HG03095 (cell line): ENCODE measurements at regions not wholly inside any gene's neighbourhood (a gene's known extent, or its start where the extent isn't known, plus 50 kb on each side); places are given as distances from the start of the nearest gene placed in this dataset.
"Not testable (repeated sequence)": the region's sequence is repeated elsewhere in the genome, so short reads cannot be mapped to it uniquely, and the experiment has no call there.

ENCODE experiments used
- ATAC-seq: cut with Tn5 transposase; IDR thresholded peaks from one replicate; pipeline ENCODE4 v1.9.1; 2021; ENCODE audit warnings: moderate library complexity; ENCODE audit not compliant: unreplicated experiment

DNA sequence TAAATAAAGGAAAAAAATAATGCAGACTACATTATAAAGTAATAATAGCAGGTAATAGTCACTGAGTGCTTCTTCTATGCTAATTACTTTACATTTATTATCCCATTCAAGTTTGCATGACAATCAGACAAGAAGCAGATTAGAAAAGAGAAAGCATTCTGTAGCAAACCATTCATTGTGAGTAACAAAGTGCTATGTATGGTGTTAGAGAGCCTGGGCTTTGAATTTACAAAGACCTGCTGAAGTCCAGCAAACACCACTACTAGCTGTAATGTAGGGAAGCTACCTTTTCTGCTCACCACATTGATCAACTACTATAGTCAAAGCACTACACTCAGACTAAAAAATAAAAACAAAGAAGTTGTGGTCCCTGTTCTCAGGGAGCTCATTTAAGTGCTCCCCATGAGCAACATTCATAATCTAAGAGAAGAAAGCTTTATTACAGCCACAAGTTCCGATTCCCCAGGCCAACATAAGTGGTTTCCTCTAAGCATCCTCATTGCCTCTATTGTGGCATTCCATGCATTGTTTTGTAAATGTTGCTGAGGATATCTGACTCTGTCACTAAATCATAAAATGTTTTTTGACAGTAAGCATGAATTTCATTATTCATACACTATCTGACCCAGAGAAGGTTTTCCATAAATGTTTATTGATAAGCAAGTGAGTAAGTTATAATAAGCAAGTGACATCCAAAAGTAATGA is 108.5 kb downstream of the FOXD4L6 start:
- ATAC-seq, result not testable (repeated sequence)

DNA sequence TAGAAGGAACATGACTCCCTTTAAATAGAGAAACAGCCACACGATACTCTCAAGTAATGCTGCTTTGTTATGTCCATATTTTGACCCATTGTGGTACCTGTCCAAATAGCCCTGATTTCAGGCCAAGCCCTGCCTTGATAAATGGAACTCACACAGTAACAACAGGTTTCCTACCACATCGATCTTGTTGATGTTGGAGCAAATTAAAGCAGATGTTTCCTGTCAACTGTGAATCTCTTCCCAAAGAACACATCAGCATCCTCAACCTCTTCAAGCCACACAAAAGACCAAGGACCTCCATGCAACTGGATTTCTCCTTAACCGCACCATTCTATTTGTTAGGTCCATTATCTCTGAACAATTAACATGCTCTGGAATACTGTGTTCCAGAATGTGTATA is 109.5 kb downstream of the FOXD4L6 start:
- not testable (repeated sequence) for ATAC-seq

DNA sequence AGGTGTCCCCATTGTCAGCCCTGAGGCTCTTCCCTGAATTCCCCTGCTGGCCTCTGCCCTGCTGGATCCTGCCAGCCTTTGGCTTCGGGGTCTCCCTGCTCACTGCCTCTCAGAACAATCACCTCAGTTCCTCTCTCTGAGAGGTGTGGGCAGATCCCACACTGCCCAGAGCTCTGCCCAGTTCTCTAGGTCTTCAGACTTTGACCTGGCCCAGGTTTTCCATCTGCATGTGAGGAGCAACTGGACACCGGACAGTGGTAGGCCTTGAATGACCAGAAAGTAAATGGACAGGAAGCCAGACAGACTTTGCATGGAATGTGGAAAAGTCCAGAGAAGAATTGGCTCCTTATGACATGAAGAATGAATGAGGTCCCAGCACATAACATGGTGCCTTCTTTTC is 111.8 kb downstream of the FOXD4L6 start:
- ATAC-seq, result not testable (repeated sequence)

DNA sequence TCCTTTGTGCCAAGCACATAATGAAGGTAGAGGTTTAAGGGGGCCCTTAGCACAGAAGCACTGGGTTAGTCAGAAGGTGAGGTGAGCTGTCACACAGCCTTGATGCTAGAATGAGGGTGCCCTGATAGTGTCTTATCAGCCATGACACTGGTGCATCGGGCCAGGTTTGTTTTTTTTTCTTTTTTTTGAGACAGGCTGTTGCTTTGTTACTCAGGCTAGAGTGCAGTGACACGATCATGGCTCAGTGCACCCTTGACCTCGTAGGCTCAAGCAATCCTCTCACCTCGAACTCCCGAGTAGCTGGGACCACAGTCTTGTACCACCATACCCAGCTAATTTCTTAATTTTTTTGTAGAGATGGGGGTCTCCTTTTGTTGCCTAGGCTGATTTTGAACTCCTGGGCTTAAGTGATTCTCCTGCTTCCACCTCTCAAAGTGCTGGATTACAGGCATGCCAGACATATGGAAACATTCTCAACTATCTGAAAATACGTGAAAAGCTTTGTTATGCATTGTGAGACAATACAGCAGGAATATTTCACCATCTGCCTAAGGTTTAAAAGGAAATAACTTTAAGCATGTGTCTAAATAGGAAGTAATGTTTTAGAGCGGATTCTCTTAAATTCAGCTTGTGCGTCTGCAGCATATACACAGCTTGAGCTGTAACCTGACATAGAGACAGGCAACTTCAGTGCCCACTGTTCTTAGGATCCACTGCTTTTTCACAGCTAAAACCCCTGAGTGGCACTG is 128.4 kb downstream of the FOXD4L6 start:
- not testable (repeated sequence) for ATAC-seq

DNA sequence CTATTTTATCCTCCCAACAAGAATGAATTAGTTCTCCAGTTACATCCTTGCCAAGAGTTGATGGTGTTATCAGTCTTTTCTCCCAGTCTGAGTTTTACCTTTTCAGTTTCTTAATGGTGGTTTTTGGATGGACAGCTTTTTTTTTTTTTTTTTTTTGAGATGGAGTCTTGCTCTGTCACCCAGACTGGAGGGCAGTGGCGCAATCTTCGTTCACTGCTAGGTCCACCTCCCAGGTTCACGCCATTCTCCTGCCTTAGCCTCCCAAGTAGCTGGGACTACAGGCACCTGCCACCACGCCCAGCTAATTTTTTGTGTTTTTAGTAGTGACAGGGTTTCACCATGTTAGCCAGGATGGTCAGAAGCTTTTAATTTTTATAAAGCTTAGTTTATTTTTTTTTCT is 133.0 kb downstream of the FOXD4L6 start:
- ATAC-seq, result not testable (repeated sequence)

DNA sequence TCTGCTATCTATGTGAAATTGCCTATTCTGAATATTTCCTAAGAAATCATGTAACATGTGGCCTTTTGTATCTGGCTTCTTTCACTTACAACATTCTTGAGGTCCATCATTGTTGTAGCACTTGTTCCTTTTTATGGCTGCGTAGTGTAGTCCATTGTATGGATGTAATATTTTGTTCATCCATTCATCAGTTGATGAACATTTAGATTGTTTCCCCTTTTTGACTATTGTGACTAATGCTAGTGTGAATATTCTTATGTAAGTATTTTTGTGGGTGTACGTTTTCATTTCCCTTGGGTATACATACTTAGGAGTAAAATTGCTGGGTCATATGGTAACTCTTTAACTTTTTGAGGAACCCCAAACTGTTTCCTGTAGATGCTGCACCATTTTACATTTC is 134.6 kb downstream of the FOXD4L6 start:
- ATAC-seq, result not testable (repeated sequence)

DNA sequence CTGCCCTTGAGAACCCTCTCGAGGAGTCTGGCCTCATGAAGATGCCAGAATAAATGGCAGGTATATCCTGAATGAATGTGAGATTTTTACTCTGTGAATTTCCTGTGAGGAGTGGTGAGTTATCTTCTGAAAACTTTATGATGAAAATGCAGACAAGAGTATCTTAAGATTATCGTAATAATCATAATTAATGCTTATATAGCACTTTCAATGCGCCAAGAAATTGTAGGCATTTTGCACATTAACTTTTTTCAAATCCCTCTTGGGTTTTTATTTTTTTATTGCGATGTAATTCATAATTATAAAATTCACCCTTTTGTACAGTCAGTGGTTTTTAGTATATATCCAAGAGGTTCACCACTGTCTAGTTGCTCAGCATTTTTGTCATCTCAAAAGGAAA is 135.1 kb downstream of the FOXD4L6 start:
- not testable (repeated sequence) for ATAC-seq

DNA sequence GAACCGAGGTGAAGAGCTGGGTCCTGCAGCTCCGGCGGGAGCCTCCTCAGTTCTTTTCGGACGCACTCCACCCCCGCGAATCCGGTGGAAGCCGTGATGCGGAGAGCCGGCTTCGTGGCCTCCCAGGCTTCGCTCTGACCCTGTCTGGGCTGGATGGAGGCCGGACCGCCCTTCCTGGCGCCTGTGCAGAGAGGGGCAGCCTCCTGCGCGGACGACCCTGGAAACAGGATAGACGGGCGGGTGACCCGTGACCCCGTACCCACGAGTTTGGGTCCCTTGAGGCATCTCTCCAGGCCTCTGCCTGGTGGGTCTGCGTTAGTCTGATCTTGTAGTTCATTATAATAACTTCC is 136.0 kb downstream of the FOXD4L6 start:
- peak; percentile 41 for ATAC-seq

DNA sequence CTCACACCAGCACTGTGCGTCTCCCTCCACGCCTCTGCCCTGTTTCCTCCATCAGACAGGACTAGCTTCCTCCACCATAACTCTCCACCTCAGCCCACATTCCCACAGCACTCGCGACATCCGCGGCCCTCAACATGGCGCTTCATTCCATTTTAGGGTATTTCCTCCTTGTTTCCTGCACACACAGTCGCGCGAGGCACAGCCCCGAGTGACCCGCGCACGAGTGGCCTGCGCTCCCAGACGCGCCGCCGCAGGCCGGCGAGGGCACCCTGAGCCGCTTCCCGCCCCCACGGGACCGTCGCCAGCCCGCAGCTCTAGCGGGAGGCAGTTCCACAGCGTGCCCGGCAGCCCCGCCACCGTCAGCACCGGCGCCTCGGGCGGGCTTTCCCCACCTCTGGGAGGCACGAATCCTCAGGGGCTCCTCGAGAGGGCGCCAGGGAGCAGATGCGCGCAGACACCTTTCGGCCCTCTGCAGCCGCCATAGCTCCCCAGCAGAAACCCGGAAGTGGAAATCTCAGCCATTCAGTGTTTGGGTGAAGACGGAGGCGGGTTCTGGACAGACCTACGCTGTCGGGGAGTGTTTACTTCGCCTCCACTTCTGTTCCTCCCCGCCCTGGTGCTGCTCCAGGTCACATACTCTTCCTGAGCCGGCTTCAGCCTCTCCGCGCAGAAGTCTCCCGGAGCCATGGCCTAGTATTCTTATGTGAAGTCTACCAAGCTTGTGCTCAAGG is 136.6 kb downstream of the FOXD4L6 start:
- peak; percentile 100 for ATAC-seq

DNA sequence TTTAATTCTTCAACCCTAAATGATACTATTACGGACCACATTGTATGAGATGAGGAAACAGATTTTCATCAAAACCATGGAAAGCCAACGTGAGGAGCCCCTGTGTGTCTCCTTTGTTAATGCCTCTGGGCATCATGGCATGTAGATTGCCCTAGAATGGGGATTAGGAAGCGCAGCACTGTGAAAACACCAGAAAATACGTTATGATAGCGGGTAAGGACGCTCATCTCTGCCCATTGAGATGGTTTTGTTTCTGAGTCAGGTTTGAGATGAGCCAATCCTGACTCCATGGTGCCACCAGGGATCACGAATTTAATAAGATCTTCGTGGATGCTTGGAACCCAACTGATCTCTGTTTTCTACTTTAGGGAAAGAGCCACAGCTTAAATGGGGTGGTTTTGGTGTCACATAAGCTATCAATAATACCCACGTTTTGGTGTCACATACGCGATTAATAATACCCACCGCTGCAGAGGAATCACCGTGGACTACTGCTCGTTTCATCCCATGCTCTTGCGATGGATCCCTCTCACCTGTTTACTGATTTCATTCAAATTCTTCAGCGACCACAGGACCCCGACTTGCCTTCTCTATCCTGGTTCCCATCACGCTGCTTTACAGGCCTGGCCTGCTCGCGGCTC is 137.3 kb downstream of the FOXD4L6 start:
- not testable (repeated sequence) for ATAC-seq

DNA sequence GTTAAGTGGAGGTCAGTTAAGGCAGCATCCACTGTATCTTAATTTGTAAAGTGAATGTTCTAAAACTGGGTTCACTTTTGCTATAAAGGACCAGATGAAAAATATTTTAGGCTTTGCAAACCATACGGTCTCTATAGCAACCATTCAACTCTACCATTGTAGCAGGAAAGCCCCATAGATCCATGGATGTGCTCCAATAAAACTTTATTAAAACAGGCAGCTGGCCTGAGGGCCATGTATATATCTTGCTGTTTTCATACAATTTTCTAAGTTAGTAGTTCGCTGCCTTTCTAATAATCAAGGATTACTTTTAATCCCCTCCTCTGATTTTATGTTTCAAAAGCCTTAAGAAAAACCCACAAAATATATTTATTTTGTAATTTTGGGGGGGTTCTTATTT is 142.1 kb downstream of the FOXD4L6 start:
- not testable (repeated sequence) for ATAC-seq

DNA sequence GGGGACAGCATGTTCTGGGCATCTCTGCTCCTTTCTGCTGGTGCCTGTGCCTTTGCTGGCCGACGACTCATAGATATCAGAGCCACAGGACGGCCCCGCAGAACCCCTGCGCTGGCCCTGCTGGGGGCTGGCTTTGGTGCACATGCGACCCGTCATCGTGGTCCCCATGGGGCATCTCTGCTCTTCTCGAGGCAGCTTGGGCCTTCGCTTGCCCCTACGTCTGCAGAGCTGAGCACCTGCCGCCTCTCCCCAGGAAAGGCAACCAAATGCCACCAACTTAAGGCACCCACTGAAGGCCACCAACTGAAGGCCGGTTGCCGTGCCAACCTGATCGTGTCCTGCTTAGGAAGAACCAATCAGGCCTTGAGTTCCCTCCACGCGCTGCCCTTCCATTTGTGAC is 153.1 kb downstream of the FOXD4L6 start:
- ATAC-seq, result not testable (repeated sequence)

DNA sequence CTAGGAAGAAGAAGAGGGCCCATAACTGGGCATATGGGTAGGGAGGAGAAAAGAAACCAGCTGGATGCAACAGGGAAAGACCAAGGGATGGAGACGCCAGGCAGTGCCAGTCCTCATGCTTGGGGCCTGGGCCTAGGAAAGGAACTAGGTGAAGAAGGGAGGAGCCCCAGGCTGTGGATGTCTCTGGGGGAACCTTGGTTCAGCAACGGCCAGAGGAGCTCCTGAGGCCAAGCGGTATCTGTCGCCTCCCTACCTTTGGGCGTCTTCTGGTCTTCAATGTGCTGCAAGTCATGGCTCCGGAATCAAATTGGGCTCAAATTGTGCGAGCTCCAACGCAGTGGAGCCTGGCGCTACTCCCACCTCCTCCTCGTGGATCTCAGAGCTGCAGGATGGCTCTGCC is 153.6 kb downstream of the FOXD4L6 start:
- ATAC-seq, result not testable (repeated sequence)

DNA sequence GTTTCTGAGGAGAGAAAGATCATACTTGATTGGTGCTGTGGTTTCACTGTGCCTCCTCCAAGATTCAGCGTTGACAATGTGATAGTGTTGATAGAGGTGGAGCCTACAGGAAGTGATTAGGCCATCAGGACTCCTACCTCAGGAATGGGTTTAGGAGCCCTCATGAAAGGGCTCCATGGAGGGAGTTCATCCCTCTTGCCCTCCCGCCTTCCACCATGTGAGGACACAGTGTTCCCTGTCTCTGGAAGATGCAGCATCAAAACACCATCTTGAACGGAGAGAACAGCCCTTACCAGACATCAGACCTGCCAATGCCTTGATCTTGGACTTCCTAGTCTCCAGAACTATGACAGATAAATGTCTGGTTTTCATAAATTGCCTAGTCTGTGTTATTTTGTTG is 156.7 kb downstream of the FOXD4L6 start:
- ATAC-seq, result not testable (repeated sequence)

DNA sequence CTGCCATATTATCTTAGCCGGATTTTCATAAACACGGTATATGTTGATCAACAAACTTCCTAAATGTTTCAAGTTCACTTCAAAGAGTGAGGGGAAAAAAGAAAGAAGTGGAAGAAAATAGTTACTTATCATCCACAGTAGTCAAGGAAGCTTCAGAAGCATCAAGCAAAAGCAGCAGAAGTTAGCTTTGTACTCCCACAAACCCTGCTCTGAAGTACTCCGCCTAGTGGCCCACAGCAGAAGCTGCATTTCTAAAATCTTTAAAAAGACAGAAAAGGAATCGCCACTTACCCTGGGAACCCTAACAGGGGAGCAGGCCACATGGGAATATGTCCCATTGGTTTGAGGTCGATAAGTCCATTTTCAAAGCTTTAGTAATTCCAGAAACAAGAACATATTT is 158.1 kb downstream of the FOXD4L6 start:
- ATAC-seq, result not testable (repeated sequence)

DNA sequence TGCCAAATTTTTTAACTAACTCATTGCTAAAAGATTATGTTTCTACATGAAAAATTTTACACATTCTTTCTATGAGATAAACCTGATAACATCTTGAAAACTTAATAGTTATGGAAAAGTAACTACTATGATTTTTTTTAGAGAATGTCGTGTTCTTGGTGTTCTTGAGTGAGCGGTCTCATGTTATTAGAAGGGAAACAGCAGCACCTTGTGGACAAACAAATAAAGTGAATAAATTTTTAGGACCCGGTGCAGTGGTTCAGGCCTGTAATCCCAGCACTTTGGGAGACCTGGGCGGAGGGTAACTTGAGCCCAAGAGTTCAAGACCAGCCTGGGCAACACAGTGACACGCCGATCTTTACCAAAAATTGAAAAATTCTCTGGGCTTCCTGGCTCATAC is 166.0 kb downstream of the FOXD4L6 start:
- ATAC-seq, result not testable (repeated sequence)

DNA sequence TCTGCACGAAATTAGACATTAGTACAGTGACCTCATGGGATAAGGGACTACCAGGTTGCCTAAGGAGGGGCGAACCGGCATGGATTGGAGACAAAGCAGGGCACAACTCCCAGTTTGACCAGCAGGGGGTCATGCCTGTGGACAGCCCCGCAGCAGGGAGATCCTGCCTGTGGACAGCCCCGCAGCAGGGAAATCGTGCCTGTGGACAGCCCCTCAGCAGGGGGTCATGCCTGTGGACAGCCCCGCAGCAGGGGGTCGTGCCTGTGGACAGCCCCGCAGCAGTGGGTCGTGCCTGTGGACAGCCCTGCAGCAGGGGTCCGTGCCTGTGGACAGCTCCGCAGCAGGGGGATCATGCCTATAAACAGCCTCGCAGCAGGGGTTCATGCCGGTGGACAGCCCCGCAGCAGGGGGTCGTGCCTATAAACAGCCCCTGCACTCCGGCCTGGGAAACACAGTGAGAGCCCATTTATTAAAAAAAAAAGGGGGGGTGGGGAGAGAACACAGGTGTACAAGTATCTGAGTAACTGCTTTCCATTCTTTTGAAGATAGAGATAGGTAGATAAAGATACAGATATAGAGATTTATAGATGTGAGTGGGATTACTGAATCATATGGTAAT is 176.5 kb downstream of the FOXD4L6 start:
- ATAC-seq, result not testable (repeated sequence)

DNA sequence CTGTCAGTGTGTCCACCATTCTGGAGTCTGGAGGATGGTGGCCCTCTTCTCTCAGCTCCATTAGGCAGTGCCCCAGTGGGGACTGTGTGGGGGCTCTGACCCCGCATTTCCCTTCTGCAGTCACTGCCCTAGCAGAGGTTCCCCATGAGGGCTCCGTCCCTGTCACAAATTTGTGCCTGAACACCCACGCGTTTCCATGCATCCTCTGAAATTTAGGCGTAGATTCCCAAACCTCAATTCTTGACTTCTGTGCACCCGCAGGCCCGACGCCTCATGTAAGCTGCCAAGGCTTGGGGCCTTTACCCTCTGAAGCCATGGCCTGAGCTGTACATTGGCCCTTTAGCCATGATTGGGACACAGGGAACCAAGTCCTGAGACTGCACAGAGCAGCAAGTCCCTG is 182.3 kb downstream of the FOXD4L6 start:
- not testable (repeated sequence) for ATAC-seq

DNA sequence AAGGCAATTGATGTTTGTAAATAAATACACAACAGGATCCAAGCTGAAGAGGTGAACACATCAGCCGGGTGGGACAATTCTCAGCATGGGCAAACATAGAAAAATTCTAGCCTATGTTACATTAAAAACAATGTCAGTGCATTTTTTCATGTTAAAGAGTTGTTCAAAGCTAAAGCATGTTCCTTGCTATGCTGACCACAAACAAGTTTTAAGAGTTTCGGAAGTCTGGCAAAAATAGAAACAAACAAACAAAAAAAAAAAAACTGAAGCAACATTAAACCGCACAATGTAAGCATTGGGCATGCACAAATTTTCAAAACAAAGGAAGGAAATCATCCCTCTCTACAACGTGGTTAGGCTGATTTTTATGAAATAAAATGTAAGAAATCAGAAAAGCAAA is 185.8 kb downstream of the FOXD4L6 start:
- ATAC-seq, result not testable (repeated sequence)

DNA sequence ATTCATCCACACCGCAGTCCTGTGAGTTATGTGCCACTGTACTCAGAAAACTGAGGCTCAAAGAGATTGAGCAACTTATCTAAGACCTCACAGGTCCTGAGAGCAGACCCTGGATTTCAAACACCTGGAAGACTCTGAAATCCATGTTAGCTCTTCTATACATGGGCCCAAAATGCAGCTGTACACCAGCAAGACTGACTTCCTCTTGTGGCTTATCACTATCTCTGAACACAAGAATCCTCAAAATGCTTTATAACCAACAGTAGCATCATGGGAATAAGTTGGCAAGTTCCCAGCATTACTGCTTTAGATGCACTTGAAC is 188.6 kb downstream of the FOXD4L6 start:
- not testable (repeated sequence) for ATAC-seq
